ENCODE measurements at regions not wholly inside any gene's neighbourhood (a gene's known extent, or its start where the extent isn't known, plus 50 kb on each side); places are given as distances from the start of the nearest gene placed in this dataset.

DNA sequence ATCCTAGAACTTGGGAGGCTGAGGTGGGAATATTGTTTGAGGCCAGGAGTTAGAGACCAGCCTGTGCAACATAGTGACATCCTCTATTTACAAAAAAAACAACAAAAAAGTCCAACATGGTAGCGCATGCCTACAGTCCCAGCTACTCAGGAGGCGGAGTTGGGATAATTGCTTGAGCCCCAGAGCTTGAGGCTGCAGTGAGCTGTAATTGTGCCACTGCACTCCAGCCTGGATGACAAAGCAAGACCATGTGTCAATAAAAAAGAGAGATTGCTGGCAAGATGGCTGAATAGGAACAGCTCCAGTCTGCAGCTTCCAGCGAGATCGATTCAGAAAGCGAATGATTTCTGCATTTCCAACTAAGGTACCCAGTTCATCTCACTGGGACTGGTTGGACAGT is 54.8 kb upstream of the FBXL17 start:
- DNase-seq = no peak

DNA sequence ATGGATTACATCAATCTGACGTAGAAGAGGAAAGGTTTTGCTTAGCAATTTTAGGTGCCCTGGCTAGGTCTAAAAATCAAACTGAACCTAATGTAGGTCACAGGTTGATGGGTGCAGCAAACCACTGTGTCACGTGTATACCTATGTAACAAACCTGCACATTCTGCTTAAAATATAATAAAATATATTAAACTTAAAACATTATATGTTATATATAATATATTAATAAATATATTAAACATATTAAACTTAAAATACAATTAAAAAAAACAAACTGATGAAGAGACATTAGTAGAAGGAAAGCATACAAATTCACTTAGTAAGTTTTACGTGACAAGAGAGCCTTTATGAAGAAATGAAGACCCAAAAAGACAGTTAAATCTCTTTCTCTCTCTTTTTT is 51.7 kb upstream of the FBXL17 start:
- DNase-seq = no peak

DNA sequence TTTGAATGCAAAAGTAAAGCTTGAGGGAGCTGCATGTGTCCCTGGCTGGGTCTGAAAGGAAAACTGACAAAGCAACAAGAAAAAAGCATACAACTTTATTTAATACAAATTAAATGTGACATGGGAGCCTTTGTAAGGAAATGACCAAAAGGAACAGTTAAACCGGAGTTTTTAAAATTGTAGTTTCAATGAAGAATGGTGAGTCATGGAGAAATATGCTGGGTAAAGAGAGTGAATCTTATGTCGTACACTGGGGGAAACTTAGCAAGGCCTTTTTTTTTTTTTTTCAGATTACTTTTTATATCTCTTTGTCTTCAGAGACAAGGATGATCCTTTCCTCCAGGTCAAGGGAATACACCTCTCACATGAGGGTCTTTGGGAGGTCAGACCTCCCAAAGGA is 50.1 kb upstream of the FBXL17 start:
- DNase-seq = no peak

Data from inflammatory macrophage treated with lipopolysaccharide for 4 hours (primary cell).